ENCODE measurements at regions not wholly inside any gene's neighbourhood (a gene's known extent, or its start where the extent isn't known, plus 50 kb on each side); places are given as distances from the start of the nearest gene placed in this dataset.

DNA sequence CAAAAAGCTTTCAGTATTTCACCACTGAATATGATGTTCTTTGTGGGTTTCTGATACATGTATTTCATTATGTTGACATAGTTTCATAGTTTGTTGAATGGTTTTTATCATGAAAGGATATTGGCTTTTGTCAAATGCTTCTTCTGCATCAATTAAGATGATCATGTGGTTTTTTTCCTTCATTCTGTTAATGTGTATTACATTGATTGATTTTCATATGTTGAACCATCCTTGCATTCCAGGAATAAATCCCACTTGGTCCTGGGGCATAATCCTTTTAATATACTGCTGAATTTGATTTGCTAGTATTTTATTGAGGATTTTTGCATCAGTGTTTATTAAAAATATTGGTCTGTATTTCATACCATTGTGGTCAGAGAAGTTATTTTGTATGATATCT lies 70.9 kb upstream of the BHLHE23 start:
- no peak for DNase-seq (ENCODE audit: extremely low spot score, insufficient read length, low read depth)
- no peak for FAIRE-seq

DNA sequence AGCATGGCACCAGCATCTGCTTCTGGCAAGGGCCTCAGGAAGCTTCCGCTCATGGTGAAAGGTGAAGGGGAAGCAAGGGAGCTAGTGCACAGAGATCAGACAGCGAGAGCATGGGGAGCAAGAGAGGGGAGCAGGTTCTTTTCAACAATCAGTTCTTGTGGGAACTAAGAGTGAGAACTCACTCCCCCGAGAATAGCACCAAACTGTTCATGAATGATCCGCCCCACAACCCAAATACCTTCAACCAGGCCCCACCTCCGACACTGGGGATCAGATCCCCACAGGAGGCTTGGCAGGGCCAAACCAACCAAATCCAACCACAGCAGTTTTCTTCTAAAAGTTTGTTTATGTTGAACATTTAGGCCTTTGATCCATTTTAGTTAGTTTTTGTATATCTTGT lies 69.7 kb upstream of the BHLHE23 start:
- DNase-seq (ENCODE audit: extremely low spot score, insufficient read length, low read depth) (no peak), FAIRE-seq (no peak)

DNA sequence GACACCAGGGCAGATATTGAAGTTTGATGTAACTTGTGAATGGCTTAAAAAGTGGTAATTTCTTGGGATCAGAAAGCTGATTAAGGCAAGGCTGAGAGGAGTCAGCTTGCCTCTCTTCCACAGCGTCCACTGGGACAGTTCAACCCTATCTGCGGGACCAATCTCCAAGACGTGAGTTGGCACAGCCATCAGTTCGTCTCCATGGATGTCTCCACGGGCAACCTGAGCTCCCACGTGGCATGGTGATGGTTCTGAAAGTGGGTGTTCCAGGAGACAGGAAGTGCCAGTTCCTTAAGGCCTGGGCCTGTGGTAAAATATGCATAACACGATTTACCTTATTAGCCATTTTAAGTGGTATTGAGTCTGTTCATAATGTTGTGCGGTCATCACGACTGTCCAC lies 67.9 kb upstream of the BHLHE23 start:
- DNase-seq (ENCODE audit: extremely low spot score, insufficient read length, low read depth) (no peak), FAIRE-seq (no peak)

DNA sequence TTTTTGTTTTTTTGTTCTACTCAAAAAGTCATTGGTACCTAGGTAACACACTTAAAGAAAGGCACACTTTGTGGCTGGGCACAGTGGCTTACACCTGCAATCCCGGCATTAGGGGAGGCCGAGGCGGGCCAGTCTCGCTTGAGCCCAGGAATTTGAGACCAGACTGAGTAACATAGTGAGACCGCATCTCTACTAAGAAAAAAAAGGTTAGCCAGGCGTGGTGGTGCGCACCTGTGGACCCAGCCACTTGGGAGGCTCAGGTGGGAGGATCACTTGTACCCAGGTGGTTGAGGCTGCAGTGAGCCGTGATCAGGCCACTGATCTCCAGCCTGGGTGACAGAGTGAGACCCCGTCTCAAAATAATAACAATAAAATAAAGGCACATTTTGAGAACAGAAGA lies 67.4 kb upstream of the BHLHE23 start:
- DNase-seq (ENCODE audit: extremely low spot score, insufficient read length, low read depth) (no peak), FAIRE-seq (no peak)

DNA sequence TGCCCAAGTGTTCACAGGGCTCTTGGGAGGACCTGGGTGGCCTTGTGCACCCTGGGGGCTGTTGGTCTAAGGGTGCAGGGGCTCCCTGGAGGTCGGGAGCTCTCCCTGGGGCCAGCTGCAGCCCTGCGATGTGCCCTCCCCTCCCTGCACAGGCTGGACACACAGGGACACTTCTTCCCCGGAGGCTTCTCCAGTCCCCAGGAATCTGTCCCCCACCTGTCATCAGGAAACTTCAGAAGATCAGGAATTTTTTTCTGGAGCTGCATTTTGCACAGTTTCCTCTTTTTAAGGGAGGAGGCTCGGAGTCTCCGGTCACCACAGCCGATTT lies 66.9 kb upstream of the BHLHE23 start:
- DNase-seq (ENCODE audit: extremely low spot score, insufficient read length, low read depth) (no peak), FAIRE-seq (no peak)

DNA sequence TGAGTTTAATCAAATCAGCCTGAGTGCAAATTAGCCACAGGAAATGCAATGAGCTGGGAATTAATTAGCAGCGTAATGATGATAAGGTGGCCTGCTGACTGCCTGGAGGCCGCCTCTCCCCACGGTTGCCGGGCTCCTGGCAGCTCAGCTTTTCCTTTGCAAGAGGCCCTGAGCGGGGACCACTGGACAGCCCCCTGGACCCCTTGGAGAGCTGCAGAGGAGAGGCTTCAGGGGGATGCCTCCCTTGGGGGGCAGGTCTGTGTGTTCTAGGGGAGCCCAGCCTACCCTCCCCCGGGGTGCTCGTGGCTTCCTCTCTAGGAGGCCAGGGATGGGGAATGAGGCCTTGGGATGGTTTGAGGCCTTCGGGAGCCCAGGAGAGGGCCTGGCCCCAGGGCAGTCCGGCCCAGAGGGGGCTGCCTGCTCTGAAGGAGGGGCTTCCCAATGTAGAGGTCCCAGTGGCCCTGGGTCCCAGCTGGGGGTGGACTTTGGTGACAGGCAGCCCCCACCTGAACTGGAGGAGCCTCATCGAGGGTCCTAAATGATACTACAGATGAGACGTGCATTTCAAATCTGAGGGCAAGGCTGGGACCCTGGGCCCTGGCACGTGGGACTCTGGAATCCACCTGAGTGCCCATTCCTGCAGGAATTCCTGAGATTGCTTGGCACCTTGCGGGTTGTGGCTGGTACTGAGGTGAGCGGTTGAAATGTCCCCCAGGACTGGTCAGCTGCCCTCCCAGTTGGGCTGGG lies 66.4 kb upstream of the BHLHE23 start:
- no peak for FAIRE-seq

DNA sequence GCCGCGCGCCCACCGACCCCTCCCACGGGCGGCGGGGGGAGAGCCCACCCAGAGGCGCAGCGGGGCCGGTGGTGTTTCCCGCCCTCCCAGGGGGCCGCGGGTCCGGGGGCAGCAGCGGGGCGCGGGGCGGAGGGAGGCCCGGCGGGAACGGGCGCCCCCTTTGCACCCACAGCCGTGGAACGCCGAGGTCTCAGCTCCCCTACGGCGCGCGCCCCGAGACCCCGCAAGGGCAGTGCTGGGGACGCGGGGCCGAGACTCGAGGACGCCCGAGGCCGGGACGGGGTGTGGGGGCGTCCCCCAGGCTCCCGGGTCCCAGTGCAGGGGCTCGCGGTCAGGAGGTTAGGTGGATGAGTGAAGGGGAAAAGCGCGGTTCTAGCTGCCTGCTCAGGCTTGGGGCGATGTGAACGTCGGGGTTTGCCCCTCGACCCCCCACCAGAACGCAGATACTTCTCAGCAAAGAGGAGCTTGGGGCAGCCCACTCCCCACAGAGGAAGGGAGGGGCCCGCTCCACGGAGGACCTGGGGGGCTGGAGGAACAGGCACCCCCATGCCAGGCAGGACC lies 65.5 kb upstream of the BHLHE23 start:
- FAIRE-seq (no peak), DNase-seq (ENCODE audit: extremely low spot score, insufficient read length, low read depth) (no peak)

More for the DNA sequence above, 66.4 kb upstream of the BHLHE23 start:
- DNase-seq (ENCODE audit: extremely low spot score, insufficient read length, low read depth) = no peak

DNA sequence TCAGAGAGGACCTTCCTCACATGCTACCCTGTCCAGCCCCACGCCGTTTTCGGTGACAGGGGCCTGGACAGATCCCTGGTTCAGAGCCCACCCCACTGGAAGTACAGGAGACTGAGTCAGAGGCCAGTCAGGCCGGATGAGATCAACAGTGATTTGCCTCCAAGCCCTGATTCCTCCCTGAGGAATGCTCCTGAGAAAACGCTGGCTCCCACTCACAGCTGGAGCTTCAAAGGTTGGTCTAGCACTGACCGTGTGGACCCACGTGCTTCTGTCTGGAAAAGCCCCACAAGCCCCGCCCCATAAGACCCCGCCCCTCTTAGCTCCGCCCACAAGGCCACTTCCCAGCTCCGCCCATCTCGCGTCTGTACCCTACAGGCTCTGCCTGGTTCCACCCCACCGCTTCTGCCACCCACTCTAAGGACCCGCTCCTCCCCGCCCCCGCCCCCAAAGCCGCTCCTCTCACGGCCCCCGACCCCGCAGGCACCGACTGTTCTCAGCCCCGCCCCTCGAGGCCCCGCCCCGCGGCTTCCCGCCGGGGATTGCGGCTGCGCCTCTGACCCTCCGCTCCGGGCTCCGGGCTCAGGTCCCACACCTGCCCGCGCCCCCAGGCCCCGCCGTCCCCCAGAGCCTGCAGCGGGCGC lies 64.9 kb upstream of the BHLHE23 start:
- FAIRE-seq (no peak), DNase-seq (ENCODE audit: extremely low spot score, insufficient read length, low read depth) (no peak)

DNA sequence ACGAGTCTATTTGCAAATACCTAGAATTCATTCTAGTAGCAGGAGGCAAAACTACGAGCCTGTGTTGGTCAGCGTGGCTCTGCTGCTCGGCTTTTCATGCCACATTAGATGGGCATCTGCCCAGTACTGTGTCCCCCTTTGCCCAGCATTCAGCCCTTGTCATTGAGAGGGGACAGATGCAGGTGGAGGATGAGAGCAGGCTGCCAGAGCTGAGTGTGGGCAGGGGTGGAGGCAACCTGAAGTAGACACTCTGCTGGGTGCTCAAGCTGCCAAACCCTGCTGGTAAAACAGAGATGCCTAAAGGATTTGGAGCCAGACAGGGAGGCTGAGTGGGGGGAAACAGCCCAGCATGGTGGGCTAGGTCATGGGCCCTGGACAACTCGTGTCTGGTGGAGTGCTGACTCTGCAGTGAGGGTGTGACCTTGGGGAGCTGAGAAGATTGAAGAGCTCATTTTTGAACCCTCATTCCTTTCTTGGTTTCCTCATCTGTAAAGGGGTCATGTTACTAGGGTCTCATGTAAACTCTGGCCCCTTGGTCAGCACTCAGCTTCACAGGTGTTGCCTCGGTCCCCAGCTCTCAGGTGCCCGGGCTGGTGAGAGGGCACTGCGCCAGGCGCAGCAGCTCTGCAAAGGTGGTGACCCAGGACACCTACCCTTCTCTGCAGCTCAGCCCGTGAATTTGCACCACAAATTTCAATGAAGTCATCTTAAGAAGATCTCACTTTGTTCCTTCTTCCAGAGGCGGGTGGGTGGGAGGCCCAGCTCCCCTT lies 64.2 kb upstream of the BHLHE23 start:
- no peak for FAIRE-seq

DNA sequence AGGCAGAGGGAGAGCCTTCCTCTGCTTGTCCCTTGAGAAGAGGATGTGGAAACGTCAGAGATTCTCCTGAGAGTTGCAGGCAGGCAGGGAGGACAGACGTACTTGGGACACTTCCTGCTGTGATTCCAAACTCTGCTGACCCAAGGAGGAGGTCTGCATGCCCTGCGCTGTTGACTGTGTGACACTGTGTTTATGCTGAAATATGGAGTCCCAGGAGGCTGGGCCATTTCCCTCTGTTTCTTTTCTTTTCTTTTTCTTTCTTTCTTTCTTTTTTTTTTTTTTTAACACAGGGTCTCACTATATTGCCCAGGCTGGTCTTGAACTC lies 63.5 kb upstream of the BHLHE23 start:
- no peak for DNase-seq (ENCODE audit: extremely low spot score, insufficient read length, low read depth)
- no peak for FAIRE-seq

More for the DNA sequence above, 64.2 kb upstream of the BHLHE23 start:
- no peak for DNase-seq (ENCODE audit: extremely low spot score, insufficient read length, low read depth)

DNA sequence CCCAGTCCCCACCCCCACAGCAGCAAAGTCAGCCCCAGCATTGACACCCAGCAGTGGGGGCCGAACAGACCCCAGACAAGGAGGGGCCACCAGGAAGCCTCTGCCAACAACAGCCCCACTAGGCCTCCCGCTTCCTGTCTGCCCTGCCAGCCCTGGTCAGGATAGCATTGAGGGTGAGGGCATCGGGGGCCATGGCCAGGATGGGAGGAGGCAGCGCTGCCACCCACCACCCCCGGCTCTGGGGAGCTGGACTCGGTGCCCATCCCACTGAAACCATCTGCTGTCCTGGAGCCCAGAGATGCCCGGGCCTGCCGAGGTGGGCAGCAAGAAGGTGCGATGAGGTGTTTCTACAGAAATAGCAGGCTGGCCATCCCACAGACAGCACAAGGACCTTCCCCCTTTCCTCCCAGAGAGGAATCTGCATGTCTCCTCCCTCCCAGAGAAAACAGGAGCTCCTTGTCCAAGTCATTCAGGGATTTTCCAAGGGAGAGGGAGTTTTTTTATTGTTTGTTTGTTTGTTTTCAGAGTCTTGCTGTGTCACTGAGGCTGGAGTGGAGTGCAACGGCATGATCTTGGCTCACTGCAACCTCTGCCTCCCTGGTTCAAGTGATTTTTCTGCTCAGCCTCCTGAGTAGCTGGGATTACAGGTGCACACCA lies 62.1 kb upstream of the BHLHE23 start:
- DNase-seq (ENCODE audit: extremely low spot score, insufficient read length, low read depth) (no peak), FAIRE-seq (no peak)

DNA sequence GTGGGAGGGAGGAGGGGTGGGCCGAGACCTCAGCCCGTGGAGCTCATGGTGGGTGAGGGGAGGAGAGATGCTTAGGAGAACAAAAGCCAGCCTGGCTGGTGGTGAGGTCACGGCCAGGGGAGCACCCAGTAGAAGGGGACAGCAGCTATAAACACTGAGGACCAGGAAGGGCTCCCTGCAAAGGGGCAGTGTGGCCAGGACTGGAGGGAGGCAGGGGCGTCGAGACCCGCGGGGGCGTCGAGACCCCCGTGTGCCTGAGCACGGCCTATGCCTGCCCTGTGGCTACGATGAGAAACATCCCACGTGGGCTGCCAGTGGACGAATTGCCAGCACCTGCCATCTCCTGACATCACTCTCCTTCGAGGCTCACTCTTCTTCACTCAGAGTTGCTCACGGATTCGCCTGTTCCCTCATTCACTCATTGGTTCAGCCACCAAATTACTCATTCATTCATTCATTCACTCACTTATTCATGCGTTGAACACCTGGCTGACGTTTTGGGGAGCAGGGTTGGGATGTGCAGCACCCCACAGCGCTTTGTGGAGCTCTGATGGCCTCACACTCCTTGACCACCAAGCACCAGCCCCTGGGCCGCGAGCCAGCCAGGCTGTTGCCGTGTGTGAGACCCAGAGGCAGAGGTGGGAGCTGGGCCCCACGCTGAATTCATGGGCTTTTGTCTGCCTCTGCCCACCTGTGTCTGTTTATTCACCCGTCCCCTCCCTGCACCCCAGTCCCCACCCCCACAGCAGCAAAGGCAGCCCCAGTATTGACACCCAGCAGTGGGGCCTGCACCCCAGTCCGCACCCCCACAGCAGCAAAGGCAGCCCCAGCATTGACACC lies 61.2 kb upstream of the BHLHE23 start:
- FAIRE-seq = no peak

DNA sequence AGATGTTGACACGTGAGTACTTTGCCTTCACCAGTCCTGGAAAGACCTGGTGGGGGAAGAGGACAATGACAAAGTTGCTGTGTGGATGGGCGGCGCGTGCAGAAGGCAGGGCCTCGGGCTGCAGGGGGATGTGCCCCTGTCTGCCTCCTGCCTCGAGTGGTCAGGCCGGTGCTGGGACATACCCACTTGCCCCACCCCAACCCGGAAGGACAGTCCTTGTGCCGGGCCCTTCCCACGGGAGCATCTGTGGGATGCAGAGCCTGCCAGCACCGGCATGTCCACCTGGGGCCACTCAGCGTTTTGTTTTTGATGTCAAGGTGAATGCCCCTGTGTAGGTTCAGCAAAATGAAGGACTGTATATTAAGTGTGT lies 60.5 kb upstream of the BHLHE23 start:
- DNase-seq (ENCODE audit: extremely low spot score, insufficient read length, low read depth) (no peak), FAIRE-seq (no peak)

More for the DNA sequence above, 61.2 kb upstream of the BHLHE23 start:
- no peak for DNase-seq (ENCODE audit: extremely low spot score, insufficient read length, low read depth)

DNA sequence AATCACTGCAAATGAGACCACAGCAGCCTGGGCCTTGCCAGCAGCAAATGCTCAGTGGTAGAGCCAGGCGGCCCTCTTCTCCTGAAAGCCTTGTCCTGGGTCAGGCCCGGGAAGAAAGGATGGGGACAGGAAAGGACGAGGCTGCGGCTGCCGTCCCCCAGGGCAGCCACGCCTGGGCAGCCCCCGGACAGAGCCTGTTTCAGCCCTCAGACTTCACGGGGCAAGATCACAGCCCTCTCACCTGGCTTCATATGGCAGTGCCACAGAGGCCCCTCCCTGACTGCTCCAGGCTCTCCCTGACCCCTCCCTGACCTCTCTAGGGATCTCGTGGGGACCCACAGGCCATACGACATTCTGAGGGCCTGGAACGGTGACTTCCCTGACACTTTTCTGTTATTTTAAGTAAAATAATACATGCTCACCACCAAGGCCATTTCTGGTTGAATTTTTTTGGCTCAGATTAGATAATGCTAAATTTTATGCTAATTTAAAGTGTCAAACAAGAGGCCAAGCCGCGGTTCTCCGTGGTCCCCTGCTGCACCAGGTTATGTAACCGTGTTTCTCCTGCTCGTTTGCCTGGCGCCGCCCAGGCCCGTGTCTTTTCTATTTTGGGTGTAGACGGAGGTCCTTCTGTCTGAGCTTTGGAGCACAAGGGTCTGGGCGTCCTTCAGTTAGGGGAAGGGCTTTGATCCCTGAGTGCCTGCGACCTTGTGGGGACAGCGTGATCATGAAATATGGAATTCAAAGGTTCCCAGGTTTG lies 59.9 kb upstream of the BHLHE23 start:
- no peak for FAIRE-seq
- no peak for DNase-seq (ENCODE audit: extremely low spot score, insufficient read length, low read depth)

DNA sequence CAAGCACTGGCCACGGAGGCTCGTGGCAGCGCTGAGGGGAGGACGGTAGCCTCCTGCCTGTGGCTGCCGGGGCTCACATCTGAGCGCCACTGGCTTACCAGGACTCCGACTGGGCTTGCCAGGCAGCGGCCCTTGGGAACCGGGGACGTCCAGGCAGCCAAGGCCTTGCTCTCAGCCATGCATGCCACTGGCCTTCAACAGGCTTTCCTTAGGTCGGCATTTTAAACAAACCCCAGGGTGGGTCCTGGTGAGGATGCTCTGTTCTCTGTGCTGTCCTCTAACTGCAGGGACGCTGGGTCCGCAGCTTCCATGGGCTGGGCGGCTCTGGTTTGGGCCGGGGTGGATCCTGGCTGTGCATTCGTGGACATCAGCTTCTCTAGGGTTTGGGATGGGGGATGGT lies 59.1 kb upstream of the BHLHE23 start:
- FAIRE-seq = no peak
- DNase-seq (ENCODE audit: extremely low spot score, insufficient read length, low read depth) = no peak

DNA sequence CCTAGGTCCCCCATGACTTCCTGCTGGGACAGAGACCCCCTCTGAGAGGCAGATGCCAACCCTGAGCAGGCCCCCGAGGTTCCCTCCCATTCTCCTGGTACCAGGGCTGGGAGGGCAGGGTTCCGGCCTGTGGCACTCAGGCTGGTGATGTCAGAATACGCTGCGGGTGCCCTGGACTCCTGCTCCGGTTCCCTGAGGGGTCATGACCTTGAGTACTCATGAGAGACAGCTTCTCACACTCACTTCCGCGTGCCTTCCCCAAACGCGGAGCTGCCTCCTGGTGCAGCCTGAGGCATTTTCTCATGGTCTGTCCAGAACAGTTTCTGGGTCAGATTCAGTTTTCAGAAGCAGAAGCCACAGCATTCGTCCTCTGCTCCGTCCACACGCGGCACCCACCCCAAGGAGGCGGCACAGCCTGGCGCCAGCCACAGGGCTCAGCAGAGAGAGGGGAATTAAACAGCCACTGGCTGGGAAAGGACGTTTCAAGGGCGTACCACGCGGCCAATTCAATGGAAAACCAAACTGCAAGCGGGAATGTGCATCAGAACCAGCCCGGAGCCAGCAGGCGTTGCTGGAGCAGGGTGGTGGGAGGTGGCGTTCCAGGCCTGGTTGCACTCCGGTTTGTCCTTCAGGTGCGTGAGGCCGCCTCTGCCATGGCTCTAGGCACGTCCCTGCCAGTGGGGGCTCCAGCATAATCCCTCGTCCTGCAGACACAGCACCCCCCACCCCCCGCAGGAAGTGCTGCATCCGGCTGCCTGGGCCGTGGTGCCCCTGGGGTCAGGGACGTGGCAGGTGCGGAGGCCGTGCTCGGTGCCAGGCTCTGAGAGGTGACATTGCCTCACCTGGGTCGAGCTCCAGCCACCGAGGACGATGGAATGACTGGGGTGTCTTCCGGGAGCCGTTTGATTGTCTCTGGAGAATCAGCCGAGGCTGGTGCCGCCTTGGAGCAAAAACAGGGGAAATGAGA lies 58.3 kb upstream of the BHLHE23 start:
- no peak for DNase-seq (ENCODE audit: extremely low spot score, insufficient read length, low read depth)
- FAIRE-seq = no peak

DNA sequence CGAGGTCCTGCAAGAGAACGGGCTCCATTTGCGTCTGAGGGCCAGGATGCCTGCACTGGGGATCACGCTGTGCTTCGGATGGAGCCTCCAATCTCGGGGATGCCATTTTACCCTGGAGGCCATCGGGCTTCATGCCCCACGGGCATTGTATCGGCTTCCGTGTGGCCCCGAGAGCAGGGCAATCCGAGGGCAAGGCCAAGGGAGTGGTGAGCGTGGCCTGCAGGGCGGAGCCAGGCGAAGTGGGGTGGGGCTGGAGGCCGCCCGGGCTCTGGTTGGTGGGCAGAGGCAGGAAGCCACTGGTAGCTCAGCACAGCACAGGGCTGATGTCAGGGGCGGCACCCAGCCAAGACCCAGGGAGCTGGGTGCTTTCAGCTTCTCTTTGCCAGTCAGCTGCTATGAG lies 57.5 kb upstream of the BHLHE23 start:
- FAIRE-seq (no peak), DNase-seq (ENCODE audit: extremely low spot score, insufficient read length, low read depth) (no peak)
